WTC11 (cell line): ENCODE measurements at regions not wholly inside any gene's neighbourhood (a gene's known extent, or its start where the extent isn't known, plus 50 kb on each side); places are given as distances from the start of the nearest gene placed in this dataset.

ENCODE experiments used
- ATAC-seq: fragments of 200-7000 bp; cut with Tn5 transposase; 2 replicates; pipeline ENCODE4 v1.10.0; 2021; ENCODE audit warnings: mild to moderate bottlenecking, moderate library complexity
- CTCF ChIA-PET: fragments of 300-600 bp; sonication (Branson Sonifier 250); formaldehyde crosslinking; loops from one replicate; lab custom pipeline; 2021; ENCODE audit warnings: antibody characterized with exemption; lab: Charles Lee
- POLR2A ChIA-PET: fragments of 350-600 bp; sonication (Branson Sonifier 250); formaldehyde crosslinking; loops from one replicate; lab custom pipeline; 2021; ENCODE audit warnings: antibody characterized with exemption; lab: Charles Lee
- DNase-seq: peaks from one replicate; pipeline ENCODE4 v3.0.0; 2021; ENCODE audit warnings: low spot score
- H3K27ac Mint-ChIP-seq: 2 replicates; pipeline ENCODE4 v1.8.0; 2021; ENCODE audit warnings: mixed read lengths
- H3K27me3 Mint-ChIP-seq: 2 replicates; pipeline ENCODE4 v1.8.0; 2021; ENCODE audit warnings: low read depth, mild to moderate bottlenecking, moderate library complexity, mixed read lengths
- H3K36me3 Mint-ChIP-seq: 2 replicates; pipeline ENCODE4 v1.8.0; 2021; ENCODE audit warnings: mixed read lengths
- H3K4me1 Mint-ChIP-seq: 2 replicates; pipeline ENCODE4 v1.8.0; 2022; ENCODE audit warnings: mixed read lengths
- H3K4me3 Mint-ChIP-seq: 2 replicates; pipeline ENCODE4 v1.8.0; 2021; ENCODE audit warnings: mild to moderate bottlenecking, moderate library complexity, mixed read lengths
- H3K9me3 Mint-ChIP-seq: 2 replicates; pipeline ENCODE4 v1.8.0; 2021; ENCODE audit warnings: mixed read lengths
- CREB1 ChIP-seq: sonication (generic); formaldehyde crosslinking; IDR thresholded peaks from 2 replicates; pipeline ENCODE4 v1.8.0; 2023; ENCODE audit warnings: mild to moderate bottlenecking, missing genetic modification reagents
- ETV6 ChIP-seq: sonication (generic); formaldehyde crosslinking; IDR thresholded peaks from 2 replicates; pipeline ENCODE4 v1.8.1; 2022; ENCODE audit warnings: mild to moderate bottlenecking, missing genetic modification reagents
- GABPB1 ChIP-seq: sonication (generic); formaldehyde crosslinking; IDR thresholded peaks from 2 replicates; pipeline ENCODE4 v1.8.1; 2023; ENCODE audit warnings: mild to moderate bottlenecking, missing genetic modification reagents
- JAZF1 ChIP-seq: fragments of 250-450 bp; sonication (Bioruptor Pico); IDR thresholded peaks from 2 replicates; pipeline ENCODE4 v1.9.0; 2021; ENCODE audit warnings: moderate library complexity, mild to moderate bottlenecking, inconsistent platforms
- MYBL2 ChIP-seq: sonication (generic); formaldehyde crosslinking; IDR thresholded peaks from 2 replicates; pipeline ENCODE4 v1.8.1; 2023; ENCODE audit warnings: mild to moderate bottlenecking, moderate library complexity, missing genetic modification reagents
- NR1H2 ChIP-seq: sonication (generic); formaldehyde crosslinking; IDR thresholded peaks from 2 replicates; pipeline ENCODE4 v1.9.0; 2021; ENCODE audit warnings: mild to moderate bottlenecking, moderate library complexity, missing genetic modification reagents
- SMAD4 ChIP-seq: sonication (generic); formaldehyde crosslinking; IDR thresholded peaks from 2 replicates; pipeline ENCODE4 v1.8.0; 2022; ENCODE audit warnings: mild to moderate bottlenecking, missing genetic modification reagents
- SP1 ChIP-seq: sonication (generic); formaldehyde crosslinking; conservative IDR thresholded peaks from 2 replicates; pipeline ENCODE4 v1.8.1; 2022; ENCODE audit warnings: missing genetic modification reagents
- TP53 ChIP-seq: sonication (generic); formaldehyde crosslinking; IDR thresholded peaks from 2 replicates; pipeline ENCODE4 v1.8.1; 2023; ENCODE audit warnings: mild to moderate bottlenecking, missing genetic modification reagents
- ZNF219 ChIP-seq: sonication (generic); formaldehyde crosslinking; IDR thresholded peaks from 2 replicates; pipeline ENCODE4 v1.8.0; 2023; ENCODE audit warnings: missing genetic modification reagents, mild to moderate bottlenecking, borderline replicate concordance
- ZNF232 ChIP-seq: sonication (generic); formaldehyde crosslinking; IDR thresholded peaks from 2 replicates; pipeline ENCODE4 v1.8.0; 2022; ENCODE audit warnings: mild to moderate bottlenecking, missing genetic modification reagents
- TF ChIP-seq, protein P1 (sequence below): sonication (generic); formaldehyde crosslinking; IDR thresholded peaks from 2 replicates; pipeline ENCODE4 v1.8.1; 2023; ENCODE audit warnings: mild to moderate bottlenecking, missing genetic modification reagents, moderate library complexity
- TF ChIP-seq, protein P2 (sequence below): sonication (generic); formaldehyde crosslinking; IDR thresholded peaks from 2 replicates; pipeline ENCODE4 v1.8.1; 2023; ENCODE audit warnings: mild to moderate bottlenecking, missing genetic modification reagents
- TF ChIP-seq, protein P3 (sequence below): sonication (generic); formaldehyde crosslinking; conservative IDR thresholded peaks from 2 replicates; pipeline ENCODE4 v1.8.1; 2023; ENCODE audit warnings: mild to moderate bottlenecking, low read depth, missing genetic modification reagents, moderate library complexity
- TF ChIP-seq, protein P4 (sequence below): sonication (generic); formaldehyde crosslinking; IDR thresholded peaks from 2 replicates; pipeline ENCODE4 v1.8.1; 2023; ENCODE audit warnings: mild to moderate bottlenecking, moderate library complexity, missing genetic modification reagents
- TF ChIP-seq, protein P5 (sequence below): sonication (generic); formaldehyde crosslinking; IDR thresholded peaks from 2 replicates; pipeline ENCODE4 v1.8.1; 2022; ENCODE audit warnings: mild to moderate bottlenecking, missing genetic modification reagents, moderate library complexity, borderline replicate concordance
- TF ChIP-seq, protein P6 (sequence below): sonication (generic); formaldehyde crosslinking; IDR thresholded peaks from 2 replicates; pipeline ENCODE4 v1.8.1; 2022; ENCODE audit warnings: mild to moderate bottlenecking, moderate library complexity, missing genetic modification reagents

DNA sequence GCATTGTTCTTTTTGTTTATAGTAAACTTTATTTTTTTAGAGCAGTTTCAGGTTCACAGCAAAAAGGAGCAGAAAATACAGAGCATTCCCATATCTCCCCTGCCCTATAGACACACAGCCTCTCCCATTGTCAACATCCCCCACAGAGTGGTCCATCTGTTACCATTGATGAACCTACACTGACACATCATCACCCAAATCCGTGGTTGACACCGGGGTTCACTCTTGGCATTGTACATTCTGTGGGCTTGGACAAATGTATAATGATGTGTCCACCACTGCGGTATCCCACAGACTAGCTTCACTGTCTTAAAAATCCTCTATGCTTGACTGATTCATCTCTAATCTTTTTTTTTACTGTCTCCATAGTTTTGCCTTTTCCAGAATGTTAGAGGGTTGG is 120.7 kb upstream of the SPATA31C2 start:
- ATAC-seq: no peak
- H3K4me1 Mint-ChIP-seq: peaks cover 16% of the 10 kb centered on the region
- POLR2A ChIA-PET: no interaction called here
- H3K36me3 Mint-ChIP-seq: peaks cover 1% of the 10 kb centered on the region; the same call in 1 of the 2 replicates
- TF ChIP-seq SP1 (CRISPR knock-in tag): no peak
- H3K27ac Mint-ChIP-seq: no peak overlapping the region
- H3K9me3 Mint-ChIP-seq: peaks cover 10% of the 10 kb centered on the region
- CTCF ChIA-PET: no interaction called here
- H3K27me3 Mint-ChIP-seq: no peaks in the 10 kb centered on the region; the same call in 1 of the 2 replicates
- DNase-seq: no peak
- no peak overlapping the region for H3K4me3 Mint-ChIP-seq

DNA sequence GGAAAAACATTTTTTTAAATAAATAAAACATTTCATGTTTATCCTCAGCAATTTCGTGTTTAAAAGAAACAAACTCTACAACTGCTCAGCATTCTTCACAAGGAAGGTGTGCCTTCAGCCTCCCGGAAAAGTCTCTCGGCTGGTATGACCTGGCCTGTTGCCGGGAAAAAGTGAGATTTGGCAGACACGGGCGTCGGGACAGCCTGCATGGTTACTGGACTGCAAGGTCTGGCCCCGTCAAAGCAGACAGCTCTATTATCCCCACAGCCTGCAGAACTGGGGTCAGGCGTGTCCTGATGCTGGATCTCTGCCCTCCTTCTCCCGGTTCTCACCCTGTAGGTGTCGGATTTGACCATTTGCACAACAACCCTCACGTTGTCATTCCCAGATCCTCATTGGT is 120.3 kb upstream of the SPATA31C2 start:
- Mint-ChIP-seq H3K9me3 (peaks cover 14% of the 10 kb centered on the region), H3K27ac (no peak overlapping the region), H3K27me3 (no peaks in the 10 kb centered on the region; the same call in 1 of the 2 replicates), H3K36me3 (peaks cover 4% of the 10 kb centered on the region; the same call in 1 of the 2 replicates), H3K4me3 (no peak overlapping the region), H3K4me1 (peaks cover 16% of the 10 kb centered on the region)
- ChIA-PET POLR2A (no interaction called here), CTCF (no interaction called here)
- ATAC-seq (no peak), DNase-seq (no peak)
- TF ChIP-seq ETV6 (no peak), TP53 (CRISPR knock-in tag) (no peak), ZNF232 (CRISPR knock-in tag) (no peak), NR1H2 (no peak)
- TF ChIP-seq, protein P1, sequence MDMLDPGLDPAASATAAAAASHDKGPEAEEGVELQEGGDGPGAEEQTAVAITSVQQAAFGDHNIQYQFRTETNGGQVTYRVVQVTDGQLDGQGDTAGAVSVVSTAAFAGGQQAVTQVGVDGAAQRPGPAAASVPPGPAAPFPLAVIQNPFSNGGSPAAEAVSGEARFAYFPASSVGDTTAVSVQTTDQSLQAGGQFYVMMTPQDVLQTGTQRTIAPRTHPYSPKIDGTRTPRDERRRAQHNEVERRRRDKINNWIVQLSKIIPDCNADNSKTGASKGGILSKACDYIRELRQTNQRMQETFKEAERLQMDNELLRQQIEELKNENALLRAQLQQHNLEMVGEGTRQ (CRISPR knock-in tag): no peak
- TF ChIP-seq, protein P2, sequence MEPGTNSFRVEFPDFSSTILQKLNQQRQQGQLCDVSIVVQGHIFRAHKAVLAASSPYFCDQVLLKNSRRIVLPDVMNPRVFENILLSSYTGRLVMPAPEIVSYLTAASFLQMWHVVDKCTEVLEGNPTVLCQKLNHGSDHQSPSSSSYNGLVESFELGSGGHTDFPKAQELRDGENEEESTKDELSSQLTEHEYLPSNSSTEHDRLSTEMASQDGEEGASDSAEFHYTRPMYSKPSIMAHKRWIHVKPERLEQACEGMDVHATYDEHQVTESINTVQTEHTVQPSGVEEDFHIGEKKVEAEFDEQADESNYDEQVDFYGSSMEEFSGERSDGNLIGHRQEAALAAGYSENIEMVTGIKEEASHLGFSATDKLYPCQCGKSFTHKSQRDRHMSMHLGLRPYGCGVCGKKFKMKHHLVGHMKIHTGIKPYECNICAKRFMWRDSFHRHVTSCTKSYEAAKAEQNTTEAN (CRISPR knock-in tag): no peak

DNA sequence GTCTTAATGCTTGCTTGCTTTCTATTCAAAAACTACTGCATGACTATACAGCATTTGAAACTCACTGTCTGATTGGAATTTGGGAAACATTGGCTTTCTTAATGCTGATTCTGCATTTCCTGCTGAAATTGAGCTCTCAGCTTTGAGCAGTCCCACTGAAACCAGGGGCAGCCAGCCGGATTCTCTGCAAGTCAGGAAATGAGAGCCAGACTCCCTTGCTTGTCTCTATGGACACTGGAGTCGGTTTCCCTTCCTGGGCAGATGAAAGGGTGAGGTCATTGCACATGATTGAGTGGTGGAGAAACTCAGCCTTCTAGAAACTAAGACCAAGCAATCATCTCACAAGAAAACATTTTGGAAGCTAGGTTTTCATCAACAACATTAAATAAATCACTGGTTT is 119.7 kb upstream of the SPATA31C2 start:
- DNase-seq (no peak), ATAC-seq (no peak)
- H3K27me3 Mint-ChIP-seq: no peaks in the 10 kb centered on the region; the same call in 1 of the 2 replicates
- ChIA-PET CTCF (interaction anchor here (0.7 kb wide), 1 partner anchor 25 kb away, joined by 3 read pairs; no protein-coding TSS in a partner anchor), POLR2A (no interaction called here)
- H3K4me1 Mint-ChIP-seq: peaks cover 16% of the 10 kb centered on the region
- TF ChIP-seq MYBL2 (CRISPR knock-in tag) (no peak), SMAD4 (CRISPR knock-in tag) (no peak), CREB1 (CRISPR knock-in tag) (no peak), JAZF1 (CRISPR knock-in tag) (no peak), GABPB1 (CRISPR knock-in tag) (no peak), ZNF219 (CRISPR knock-in tag) (no peak)
- TF ChIP-seq, protein P1 (CRISPR knock-in tag): no peak
- TF ChIP-seq, protein P3, sequence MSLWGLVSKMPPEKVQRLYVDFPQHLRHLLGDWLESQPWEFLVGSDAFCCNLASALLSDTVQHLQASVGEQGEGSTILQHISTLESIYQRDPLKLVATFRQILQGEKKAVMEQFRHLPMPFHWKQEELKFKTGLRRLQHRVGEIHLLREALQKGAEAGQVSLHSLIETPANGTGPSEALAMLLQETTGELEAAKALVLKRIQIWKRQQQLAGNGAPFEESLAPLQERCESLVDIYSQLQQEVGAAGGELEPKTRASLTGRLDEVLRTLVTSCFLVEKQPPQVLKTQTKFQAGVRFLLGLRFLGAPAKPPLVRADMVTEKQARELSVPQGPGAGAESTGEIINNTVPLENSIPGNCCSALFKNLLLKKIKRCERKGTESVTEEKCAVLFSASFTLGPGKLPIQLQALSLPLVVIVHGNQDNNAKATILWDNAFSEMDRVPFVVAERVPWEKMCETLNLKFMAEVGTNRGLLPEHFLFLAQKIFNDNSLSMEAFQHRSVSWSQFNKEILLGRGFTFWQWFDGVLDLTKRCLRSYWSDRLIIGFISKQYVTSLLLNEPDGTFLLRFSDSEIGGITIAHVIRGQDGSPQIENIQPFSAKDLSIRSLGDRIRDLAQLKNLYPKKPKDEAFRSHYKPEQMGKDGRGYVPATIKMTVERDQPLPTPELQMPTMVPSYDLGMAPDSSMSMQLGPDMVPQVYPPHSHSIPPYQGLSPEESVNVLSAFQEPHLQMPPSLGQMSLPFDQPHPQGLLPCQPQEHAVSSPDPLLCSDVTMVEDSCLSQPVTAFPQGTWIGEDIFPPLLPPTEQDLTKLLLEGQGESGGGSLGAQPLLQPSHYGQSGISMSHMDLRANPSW (CRISPR knock-in tag): no peak
- TF ChIP-seq, protein P4, sequence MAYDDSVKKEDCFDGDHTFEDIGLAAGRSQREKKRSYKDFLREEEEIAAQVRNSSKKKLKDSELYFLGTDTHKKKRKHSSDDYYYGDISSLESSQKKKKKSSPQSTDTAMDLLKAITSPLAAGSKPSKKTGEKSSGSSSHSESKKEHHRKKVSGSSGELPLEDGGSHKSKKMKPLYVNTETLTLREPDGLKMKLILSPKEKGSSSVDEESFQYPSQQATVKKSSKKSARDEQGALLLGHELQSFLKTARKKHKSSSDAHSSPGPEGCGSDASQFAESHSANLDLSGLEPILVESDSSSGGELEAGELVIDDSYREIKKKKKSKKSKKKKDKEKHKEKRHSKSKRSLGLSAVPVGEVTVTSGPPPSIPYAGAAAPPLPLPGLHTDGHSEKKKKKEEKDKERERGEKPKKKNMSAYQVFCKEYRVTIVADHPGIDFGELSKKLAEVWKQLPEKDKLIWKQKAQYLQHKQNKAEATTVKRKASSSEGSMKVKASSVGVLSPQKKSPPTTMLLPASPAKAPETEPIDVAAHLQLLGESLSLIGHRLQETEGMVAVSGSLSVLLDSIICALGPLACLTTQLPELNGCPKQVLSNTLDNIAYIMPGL (CRISPR knock-in tag): no peak
- TF ChIP-seq, protein P5, sequence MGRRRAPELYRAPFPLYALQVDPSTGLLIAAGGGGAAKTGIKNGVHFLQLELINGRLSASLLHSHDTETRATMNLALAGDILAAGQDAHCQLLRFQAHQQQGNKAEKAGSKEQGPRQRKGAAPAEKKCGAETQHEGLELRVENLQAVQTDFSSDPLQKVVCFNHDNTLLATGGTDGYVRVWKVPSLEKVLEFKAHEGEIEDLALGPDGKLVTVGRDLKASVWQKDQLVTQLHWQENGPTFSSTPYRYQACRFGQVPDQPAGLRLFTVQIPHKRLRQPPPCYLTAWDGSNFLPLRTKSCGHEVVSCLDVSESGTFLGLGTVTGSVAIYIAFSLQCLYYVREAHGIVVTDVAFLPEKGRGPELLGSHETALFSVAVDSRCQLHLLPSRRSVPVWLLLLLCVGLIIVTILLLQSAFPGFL: no peak
- TF ChIP-seq, protein P6, sequence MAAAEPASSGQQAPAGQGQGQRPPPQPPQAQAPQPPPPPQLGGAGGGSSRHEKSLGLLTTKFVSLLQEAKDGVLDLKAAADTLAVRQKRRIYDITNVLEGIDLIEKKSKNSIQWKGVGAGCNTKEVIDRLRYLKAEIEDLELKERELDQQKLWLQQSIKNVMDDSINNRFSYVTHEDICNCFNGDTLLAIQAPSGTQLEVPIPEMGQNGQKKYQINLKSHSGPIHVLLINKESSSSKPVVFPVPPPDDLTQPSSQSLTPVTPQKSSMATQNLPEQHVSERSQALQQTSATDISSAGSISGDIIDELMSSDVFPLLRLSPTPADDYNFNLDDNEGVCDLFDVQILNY: no peak
- H3K9me3 Mint-ChIP-seq: peaks cover 20% of the 10 kb centered on the region
- H3K27ac Mint-ChIP-seq: peak overlapping the region; percentile 21; the same call in 1 of the 2 replicates
- peaks cover 8% of the 10 kb centered on the region for H3K36me3 Mint-ChIP-seq
- H3K4me3 Mint-ChIP-seq: no peak overlapping the region
